Neural progenitor cell (in vitro differentiated cells): ENCODE measurements at regions not wholly inside any gene's neighbourhood (a gene's known extent, or its start where the extent isn't known, plus 50 kb on each side); places are given as distances from the start of the nearest gene placed in this dataset.

ENCODE experiments used
- EZH2 ChIP-seq: fragments of 200-600 bp; sonication (generic); IDR thresholded peaks from 2 replicates; pipeline ENCODE4 v1.6.1; 2017; ENCODE audit warnings: antibody characterized with exemption, mild to moderate bottlenecking, moderate library complexity
- TF ChIP-seq, protein P1 (sequence below): fragments of 200-600 bp; sonication (generic); IDR thresholded peaks from 2 replicates; pipeline ENCODE4 v1.5.1; 2017; ENCODE audit warnings: antibody characterized with exemption, mild to moderate bottlenecking

- TF ChIP-seq, protein P1, sequence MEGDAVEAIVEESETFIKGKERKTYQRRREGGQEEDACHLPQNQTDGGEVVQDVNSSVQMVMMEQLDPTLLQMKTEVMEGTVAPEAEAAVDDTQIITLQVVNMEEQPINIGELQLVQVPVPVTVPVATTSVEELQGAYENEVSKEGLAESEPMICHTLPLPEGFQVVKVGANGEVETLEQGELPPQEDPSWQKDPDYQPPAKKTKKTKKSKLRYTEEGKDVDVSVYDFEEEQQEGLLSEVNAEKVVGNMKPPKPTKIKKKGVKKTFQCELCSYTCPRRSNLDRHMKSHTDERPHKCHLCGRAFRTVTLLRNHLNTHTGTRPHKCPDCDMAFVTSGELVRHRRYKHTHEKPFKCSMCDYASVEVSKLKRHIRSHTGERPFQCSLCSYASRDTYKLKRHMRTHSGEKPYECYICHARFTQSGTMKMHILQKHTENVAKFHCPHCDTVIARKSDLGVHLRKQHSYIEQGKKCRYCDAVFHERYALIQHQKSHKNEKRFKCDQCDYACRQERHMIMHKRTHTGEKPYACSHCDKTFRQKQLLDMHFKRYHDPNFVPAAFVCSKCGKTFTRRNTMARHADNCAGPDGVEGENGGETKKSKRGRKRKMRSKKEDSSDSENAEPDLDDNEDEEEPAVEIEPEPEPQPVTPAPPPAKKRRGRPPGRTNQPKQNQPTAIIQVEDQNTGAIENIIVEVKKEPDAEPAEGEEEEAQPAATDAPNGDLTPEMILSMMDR = no peak
- TF ChIP-seq EZH2 = no peak
These were observed 90.1 kb downstream of the ACKR3 start for GRCh38 chr2:236659758-236660150.
